HG03521 (cell line): ENCODE measurements at regions not wholly inside any gene's neighbourhood (a gene's known extent, or its start where the extent isn't known, plus 50 kb on each side); places are given as distances from the start of the nearest gene placed in this dataset.
"Not testable (repeated sequence)": the region's sequence is repeated elsewhere in the genome, so short reads cannot be mapped to it uniquely, and the experiment has no call there.

Experiments used
- ATAC-seq: cut with Tn5 transposase; IDR thresholded peaks from one replicate; pipeline ENCODE4 v1.9.1; 2021; ENCODE audit warnings: mild to moderate bottlenecking, moderate library complexity; ENCODE audit not compliant: unreplicated experiment

- no peak for ATAC-seq
Measured at GRCh38 chr6:43939281-43940070, 169.5 kb downstream of the VEGFA start.

GRCh38 chr6:43938178-43939105 lies 168.4 kb downstream of the VEGFA start:
- no peak for ATAC-seq

GRCh38 chr6:43937236-43938177 lies 167.5 kb downstream of the VEGFA start:
- ATAC-seq: no peak

GRCh38 chr6:43936476-43936875 lies 166.5 kb downstream of the VEGFA start:
- no peak for ATAC-seq

- ATAC-seq: no peak
Measured at GRCh38 chr6:43935921-43936439, 166.0 kb downstream of the VEGFA start.

- no peak for ATAC-seq
Measured at GRCh38 chr6:43934803-43935602, 165.0 kb downstream of the VEGFA start.

- ATAC-seq: no peak
Measured at GRCh38 chr6:43934183-43934802, 164.3 kb downstream of the VEGFA start.

GRCh38 chr6:43933148-43933885 lies 163.3 kb downstream of the VEGFA start:
- no peak for ATAC-seq

GRCh38 chr6:43932259-43933147 lies 162.5 kb downstream of the VEGFA start:
- no peak for ATAC-seq

GRCh38 chr6:43931201-43931600 lies 161.2 kb downstream of the VEGFA start:
- no peak for ATAC-seq

GRCh38 chr6:43930440-43931154 lies 160.6 kb downstream of the VEGFA start:
- ATAC-seq: no peak

- no peak for ATAC-seq
Measured at GRCh38 chr6:43929511-43929910, 159.5 kb downstream of the VEGFA start.

- no peak for ATAC-seq
Measured at GRCh38 chr6:43927532-43928210, 157.7 kb downstream of the VEGFA start.

- no peak for ATAC-seq
Measured at GRCh38 chr6:43926634-43927531, 156.9 kb downstream of the VEGFA start.

- not testable (repeated sequence) for ATAC-seq
Measured at GRCh38 chr6:43925636-43926139, 155.7 kb downstream of the VEGFA start.
